ENCODE measurements at regions not wholly inside any gene's neighbourhood (a gene's known extent, or its start where the extent isn't known, plus 50 kb on each side); places are given as distances from the start of the nearest gene placed in this dataset.

DNA sequence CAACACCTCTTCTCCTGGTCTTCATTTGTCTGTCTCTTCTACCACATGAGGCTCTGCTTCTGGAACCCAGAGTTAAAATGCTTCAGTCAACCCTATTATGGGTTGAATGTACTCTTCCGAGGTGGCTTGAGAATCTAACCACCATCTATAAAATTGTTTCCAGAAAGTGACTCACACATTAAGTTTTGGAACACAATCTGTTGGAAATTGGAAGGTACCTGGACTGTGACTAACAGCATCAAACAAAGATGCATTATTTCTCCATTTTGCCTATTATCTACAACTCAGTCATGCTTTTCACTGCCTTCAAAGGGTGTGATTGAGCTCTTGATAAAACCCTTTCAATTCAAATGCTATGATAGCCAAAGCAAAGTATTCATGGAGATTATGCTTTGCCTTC is 499.0 kb upstream of the SEMA6D start:
- Histone ChIP-seq H3K4me2 (ENCODE audit: control insufficient read depth, insufficient read depth) (no peak overlapping the region), H3K79me2 (ENCODE audit: control insufficient read depth, insufficient read depth, low read length) (no peaks in the 10 kb centered on the region), H3K4me1 (ENCODE audit: control insufficient read depth, insufficient read depth, low read length) (no peaks in the 10 kb centered on the region), H4K20me1 (ENCODE audit: control insufficient read depth, insufficient read depth) (no peaks in the 10 kb centered on the region), H3K9ac (ENCODE audit: control insufficient read depth, insufficient read depth, low read length) (no peak overlapping the region), H3K27ac (ENCODE audit: control insufficient read depth, insufficient read depth) (no peak overlapping the region), H3K36me3 (ENCODE audit: control insufficient read depth in 2 of 2, insufficient read depth in 2 of 2, low read length in 1 of 2) (no peaks in the 10 kb centered on the region), H3K27me3 (replicated peaks in 1 of 2; ENCODE audit: control insufficient read depth in 2 of 2, insufficient read depth in 2 of 2, low read length in 1 of 2) (no peaks in the 10 kb centered on the region), H2AFZ (ENCODE audit: control insufficient read depth, low read depth, low read length) (no peak overlapping the region), H3K9me3 (replicated peaks; ENCODE audit: control insufficient read depth, insufficient read depth, low read length) (no peaks in the 10 kb centered on the region; the same call in 2 of the 3 replicates), H3K4me3 (no peak overlapping the region)
- no peak for DNase-seq (ENCODE audit: low read depth, low spot score)
- SMC1A ChIA-PET (ENCODE audit: uncharacterized antibody, unreplicated experiment), result no interaction called here
- BruUV-seq (replicated peaks), result no TSS peak
- CTCF ChIA-PET, result no interaction called here
- POLR2A ChIA-PET, result no interaction called here
- WGBS (ENCODE audit: insufficient coverage, insufficient replicate concordance, low lambda C conversion rate, missing lambda C conversion rate), result 0% methylated on average over 1 of the region's 1 CpG
- intact Hi-C loops (cut with micrococcal nuclease; ENCODE audit: unreplicated experiment), result no loop called here
- RAD21 ChIA-PET (ENCODE audit: unreplicated experiment), result no interaction called here
- in situ Hi-C loops (cut with MboI), result no loop called here
- no peak for TF ChIP-seq STAT1 (conservative IDR thresholded peaks at IDR 0.05)
- no peak for TF ChIP-seq BHLHE40 (IDR thresholded peaks at IDR 0.05; ENCODE audit: borderline replicate concordance in 1 of 2, low read depth in 2 of 2, low read length in 1 of 2)
- TF ChIP-seq HDAC2 (IDR thresholded peaks at IDR 0.05), result no peak
- TF ChIP-seq SP1 (IDR thresholded peaks at IDR 0.05; ENCODE audit: low read depth, low read length), result no peak
- no peak for TF ChIP-seq CBX3 (IDR thresholded peaks at IDR 0.05; ENCODE audit: borderline replicate concordance, low read depth)
- TF ChIP-seq HCFC1 (IDR thresholded peaks at IDR 0.05; ENCODE audit: low read length), result no peak
- no peak for TF ChIP-seq CHD4 (IDR thresholded peaks at IDR 0.05)
- ATAC-seq, result no peak
- FAIRE-seq, result no peak

DNA sequence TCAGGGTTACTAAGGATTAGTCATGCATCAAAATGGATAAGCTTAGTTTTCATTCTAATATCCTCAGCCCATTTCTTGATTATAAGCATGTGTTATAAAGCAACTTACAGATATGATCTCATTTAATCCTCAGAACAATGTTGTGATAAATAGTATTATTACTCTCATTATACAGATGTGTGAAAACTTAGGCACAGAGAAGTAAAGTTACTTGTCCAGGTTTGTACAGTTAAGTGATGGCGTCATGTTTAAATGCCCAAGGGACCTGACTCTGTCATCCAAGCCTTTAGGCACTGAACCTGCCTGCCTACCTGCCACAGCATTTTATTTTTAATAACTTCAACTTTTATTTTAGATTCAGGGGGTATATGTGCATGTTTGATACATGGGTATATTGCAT is 472.9 kb upstream of the SEMA6D start:
- RAD21 ChIA-PET (ENCODE audit: unreplicated experiment), result no interaction called here
- no peak for FAIRE-seq

More for the DNA sequence above, 472.9 kb upstream of the SEMA6D start:
- Histone ChIP-seq H3K36me3 (ENCODE audit: control insufficient read depth in 2 of 2, insufficient read depth in 2 of 2, low read length in 1 of 2) (no peaks in the 10 kb centered on the region), H4K20me1 (ENCODE audit: control insufficient read depth, insufficient read depth) (no peaks in the 10 kb centered on the region), H3K9me3 (replicated peaks; ENCODE audit: control insufficient read depth, insufficient read depth, low read length) (no peaks in the 10 kb centered on the region), H3K27me3 (replicated peaks in 1 of 2; ENCODE audit: control insufficient read depth in 2 of 2, insufficient read depth in 2 of 2, low read length in 1 of 2) (no peaks in the 10 kb centered on the region), H2AFZ (ENCODE audit: control insufficient read depth, low read depth, low read length) (no peak overlapping the region), H3K4me3 (no peak overlapping the region), H3K79me2 (ENCODE audit: control insufficient read depth, insufficient read depth, low read length) (no peaks in the 10 kb centered on the region), H3K27ac (ENCODE audit: control insufficient read depth, insufficient read depth) (no peak overlapping the region), H3K9ac (ENCODE audit: control insufficient read depth, insufficient read depth, low read length) (no peak overlapping the region), H3K4me1 (ENCODE audit: control insufficient read depth, insufficient read depth, low read length) (no peaks in the 10 kb centered on the region), H3K4me2 (ENCODE audit: control insufficient read depth, insufficient read depth) (no peak overlapping the region)
- ChIA-PET POLR2A (no interaction called here), SMC1A (ENCODE audit: uncharacterized antibody, unreplicated experiment) (no interaction called here), CTCF (no interaction called here)
- 0% methylated on average over 1 of the region's 1 CpG for WGBS (ENCODE audit: insufficient coverage, insufficient replicate concordance, low lambda C conversion rate, missing lambda C conversion rate)
- ATAC-seq (no peak), DNase-seq (ENCODE audit: low read depth, low spot score) (no peak)
- no peak for TF ChIP-seq ZBED1 (IDR thresholded peaks at IDR 0.05; ENCODE audit: borderline replicate concordance)
- no peak for TF ChIP-seq RCOR1 (conservative IDR thresholded peaks at IDR 0.05; ENCODE audit: low read depth, low read length)
- TF ChIP-seq MEF2A (IDR thresholded peaks at IDR 0.05; ENCODE audit: insufficient read depth, low read depth, low read length), result no peak
- no peak for TF ChIP-seq NFXL1 (IDR thresholded peaks at IDR 0.05; ENCODE audit: borderline replicate concordance)
- TF ChIP-seq HDGF (IDR thresholded peaks at IDR 0.05), result no peak
- TF ChIP-seq EGR1 (IDR thresholded peaks at IDR 0.05; ENCODE audit: borderline replicate concordance in 1 of 2, low read depth in 2 of 2, low read length in 2 of 2), result no peak
- TF ChIP-seq IKZF2 (IDR thresholded peaks at IDR 0.05), result no peak
- no peak for TF ChIP-seq IRF4 (IDR thresholded peaks at IDR 0.05; ENCODE audit: low read depth, low read length)
- no peak for TF ChIP-seq HDAC6 (IDR thresholded peaks at IDR 0.05; ENCODE audit: unreplicated experiment)
- TF ChIP-seq ETV6 (conservative IDR thresholded peaks at IDR 0.05 in 1 of 2, IDR thresholded peaks at IDR 0.05 in 1 of 2; ENCODE audit: borderline replicate concordance in 1 of 2, low read depth in 1 of 2), result no peak
- no peak for TF ChIP-seq SP1 (IDR thresholded peaks at IDR 0.05; ENCODE audit: low read depth, low read length)
- TF ChIP-seq DPF2 (IDR thresholded peaks at IDR 0.05), result no peak
- no peak for TF ChIP-seq LARP7 (IDR thresholded peaks at IDR 0.05)
- TF ChIP-seq TCF12 (IDR thresholded peaks at IDR 0.05; ENCODE audit: low read depth, low read length), result no peak
- TF ChIP-seq SREBF1 (IDR thresholded peaks at IDR 0.05; ENCODE audit: low read length), result no peak
- TF ChIP-seq RBBP5 (conservative IDR thresholded peaks at IDR 0.05), result no peak
- TF ChIP-seq NR2F1 (conservative IDR thresholded peaks at IDR 0.05), result no peak
- TF ChIP-seq TCF3 (IDR thresholded peaks at IDR 0.05; ENCODE audit: borderline replicate concordance, insufficient read depth, low read depth, low read length), result no peak
- in situ Hi-C loops (cut with MboI), result no loop called here
- no TSS peak for BruUV-seq (replicated peaks)
- intact Hi-C loops (cut with micrococcal nuclease; ENCODE audit: unreplicated experiment), result no loop called here

Measured in GM12878 (cell line).